SU-DHL-6 (cell line): ENCODE measurements at regions not wholly inside any gene's neighbourhood (a gene's known extent, or its start where the extent isn't known, plus 50 kb on each side); places are given as distances from the start of the nearest gene placed in this dataset.

ENCODE experiments used
- EZH2phosphoT487 ChIP-seq: fragments of 200-600 bp; sonication (generic), shearing (Covaris generic); conservative IDR thresholded peaks from 2 replicates; pipeline ENCODE4 v1.6.1; 2018; ENCODE audit warnings: mild to moderate bottlenecking, antibody characterized with exemption, low read length, moderate library complexity, mixed read lengths
- TF ChIP-seq, protein P1 (sequence below): fragments of 200-600 bp; sonication (generic); IDR thresholded peaks from one replicate; pipeline ENCODE4 v1.5.1; 2017; ENCODE audit warnings: antibody characterized with exemption, mild to moderate bottlenecking, low read length, moderate library complexity; ENCODE audit not compliant: insufficient read depth, poor library complexity, severe bottlenecking

DNA sequence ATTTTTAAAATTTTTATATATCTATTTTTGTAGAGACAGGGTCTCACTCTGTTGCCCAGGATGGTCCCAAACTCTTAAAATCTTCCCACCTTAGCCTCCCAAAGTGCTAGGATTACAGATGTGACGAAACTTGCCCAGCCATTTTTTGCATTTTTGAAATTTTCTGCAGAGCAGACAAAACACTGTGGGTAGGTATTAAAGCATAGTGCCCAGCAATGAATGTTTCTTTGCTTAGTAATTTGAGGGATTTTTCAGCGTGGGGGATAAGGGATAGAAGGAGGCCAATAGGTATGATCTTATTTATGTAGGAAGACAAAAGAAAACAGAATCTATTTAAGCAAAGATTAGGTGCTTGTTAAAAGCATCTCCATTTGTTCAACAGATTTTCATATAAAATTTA is 446.8 kb upstream of the DPH6 start:
- no peak for TF ChIP-seq EZH2phosphoT487
- TF ChIP-seq, protein P1, sequence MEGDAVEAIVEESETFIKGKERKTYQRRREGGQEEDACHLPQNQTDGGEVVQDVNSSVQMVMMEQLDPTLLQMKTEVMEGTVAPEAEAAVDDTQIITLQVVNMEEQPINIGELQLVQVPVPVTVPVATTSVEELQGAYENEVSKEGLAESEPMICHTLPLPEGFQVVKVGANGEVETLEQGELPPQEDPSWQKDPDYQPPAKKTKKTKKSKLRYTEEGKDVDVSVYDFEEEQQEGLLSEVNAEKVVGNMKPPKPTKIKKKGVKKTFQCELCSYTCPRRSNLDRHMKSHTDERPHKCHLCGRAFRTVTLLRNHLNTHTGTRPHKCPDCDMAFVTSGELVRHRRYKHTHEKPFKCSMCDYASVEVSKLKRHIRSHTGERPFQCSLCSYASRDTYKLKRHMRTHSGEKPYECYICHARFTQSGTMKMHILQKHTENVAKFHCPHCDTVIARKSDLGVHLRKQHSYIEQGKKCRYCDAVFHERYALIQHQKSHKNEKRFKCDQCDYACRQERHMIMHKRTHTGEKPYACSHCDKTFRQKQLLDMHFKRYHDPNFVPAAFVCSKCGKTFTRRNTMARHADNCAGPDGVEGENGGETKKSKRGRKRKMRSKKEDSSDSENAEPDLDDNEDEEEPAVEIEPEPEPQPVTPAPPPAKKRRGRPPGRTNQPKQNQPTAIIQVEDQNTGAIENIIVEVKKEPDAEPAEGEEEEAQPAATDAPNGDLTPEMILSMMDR, result no peak
